HG03575 (cell line): ENCODE measurements at regions not wholly inside any gene's neighbourhood (a gene's known extent, or its start where the extent isn't known, plus 50 kb on each side); places are given as distances from the start of the nearest gene placed in this dataset.
"Not testable (repeated sequence)": the region's sequence is repeated elsewhere in the genome, so short reads cannot be mapped to it uniquely, and the experiment has no call there.

ENCODE experiments used
- ATAC-seq: cut with Tn5 transposase; IDR thresholded peaks from one replicate; pipeline ENCODE4 v1.9.1; 2021; ENCODE audit not compliant: unreplicated experiment, insufficient number of reproducible peaks, low FRiP score; ENCODE audit errors: extremely low read depth

DNA sequence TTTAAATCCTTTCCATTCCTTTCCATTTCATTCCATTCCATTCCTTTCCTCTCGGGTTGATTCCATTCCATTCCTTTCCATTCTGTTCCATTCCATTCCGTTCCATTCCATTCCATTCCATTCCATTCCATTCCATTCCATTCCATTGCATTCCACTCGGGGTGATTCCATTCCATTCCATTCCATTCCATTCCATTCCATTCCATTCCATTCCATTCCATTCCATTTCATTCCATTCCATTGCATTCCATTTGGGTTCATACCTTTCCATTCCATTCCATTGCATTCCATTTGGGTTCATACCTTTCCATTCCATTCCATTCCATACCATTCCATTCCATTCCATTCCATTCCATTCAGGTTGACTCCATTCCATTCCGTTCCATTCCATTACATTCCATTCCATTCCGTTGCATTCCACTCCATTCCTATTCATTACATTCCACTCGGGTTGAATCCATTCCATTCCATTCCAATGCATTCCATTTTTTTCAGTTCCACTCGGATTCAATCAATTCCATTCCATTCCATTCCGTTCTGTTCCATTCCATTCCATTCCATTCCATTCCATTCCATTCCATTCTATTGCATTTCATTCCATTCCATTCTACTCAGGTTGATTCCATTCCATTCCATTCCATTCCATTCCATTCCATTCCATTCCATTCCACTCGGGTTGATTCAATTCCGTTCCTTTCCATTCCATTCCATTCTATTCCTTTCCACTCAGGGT lies 164.4 kb downstream of the CWH43 start:
- ATAC-seq: not testable (repeated sequence)

GRCh38 chr4:49153011-49153410 lies 166.9 kb downstream of the CWH43 start:
- not testable (repeated sequence) for ATAC-seq

- ATAC-seq: peak; percentile 38
These were observed 168.4 kb downstream of the CWH43 start for GRCh38 chr4:49154308-49155103.

GRCh38 chr4:49155270-49155669 lies 169.2 kb downstream of the CWH43 start:
- not testable (repeated sequence) for ATAC-seq

DNA sequence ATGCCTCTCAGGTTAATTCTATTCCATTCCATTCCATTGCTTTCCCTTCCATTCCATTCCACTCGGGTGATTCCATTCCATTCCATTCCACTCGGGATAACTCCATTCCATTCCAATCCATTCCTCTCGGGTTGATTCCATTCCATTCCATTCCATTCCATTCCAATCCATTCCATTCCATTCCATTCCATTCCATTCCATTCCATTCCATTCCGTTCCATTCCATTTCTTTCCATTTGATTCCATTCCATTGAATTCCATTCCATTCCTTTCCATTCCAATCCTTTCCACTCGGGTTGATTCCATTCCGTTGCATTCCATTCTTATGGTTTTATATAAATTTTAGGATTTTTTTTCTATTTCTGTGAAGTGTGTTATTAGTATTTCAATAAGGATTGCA lies 170.2 kb downstream of the CWH43 start:
- not testable (repeated sequence) for ATAC-seq

DNA sequence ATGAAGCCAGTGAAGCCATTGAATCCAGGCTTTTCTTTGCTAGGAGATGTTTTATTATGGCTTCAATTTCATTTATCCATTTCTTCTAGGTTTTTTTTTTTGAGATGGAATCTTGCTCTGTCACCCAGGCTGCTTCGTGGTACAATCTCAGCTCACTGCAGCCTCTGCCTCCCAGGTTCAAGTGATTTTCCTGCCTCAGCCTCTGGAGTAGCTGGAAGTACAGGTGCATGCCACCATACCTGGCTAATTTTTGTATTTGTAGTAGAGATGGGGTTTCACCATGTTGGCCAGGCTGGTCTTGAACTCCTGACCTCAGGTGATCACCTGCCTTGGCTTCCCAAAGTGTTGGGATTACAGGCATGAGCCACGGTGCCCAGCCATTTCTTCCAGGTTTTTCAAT lies 171.6 kb downstream of the CWH43 start:
- not testable (repeated sequence) for ATAC-seq

DNA sequence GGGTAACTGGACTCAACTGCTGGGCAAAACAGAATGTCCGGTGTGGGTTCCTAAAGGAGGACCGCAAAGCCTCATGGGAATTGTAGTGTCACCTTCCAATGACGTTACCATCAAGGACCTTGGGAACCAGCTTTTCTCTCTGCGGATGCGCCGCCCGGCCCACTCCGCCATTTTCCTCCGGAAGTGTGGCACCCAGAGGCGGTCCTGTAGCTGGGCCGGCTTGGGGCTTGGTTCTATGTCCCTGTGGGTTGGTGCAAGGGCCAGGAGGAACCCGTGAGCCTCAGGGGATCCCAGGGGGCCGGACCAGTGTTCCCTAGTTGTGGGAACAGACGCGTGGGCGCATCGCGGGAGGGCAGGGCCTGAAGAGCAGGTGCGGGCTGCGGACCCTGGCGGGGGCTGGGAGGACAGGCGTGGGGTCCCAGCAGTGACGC lies 175.1 kb downstream of the CWH43 start:
- not testable (repeated sequence) for ATAC-seq

GRCh38 chr4:49164916-49165315 lies 178.8 kb downstream of the CWH43 start:
- not testable (repeated sequence) for ATAC-seq

DNA sequence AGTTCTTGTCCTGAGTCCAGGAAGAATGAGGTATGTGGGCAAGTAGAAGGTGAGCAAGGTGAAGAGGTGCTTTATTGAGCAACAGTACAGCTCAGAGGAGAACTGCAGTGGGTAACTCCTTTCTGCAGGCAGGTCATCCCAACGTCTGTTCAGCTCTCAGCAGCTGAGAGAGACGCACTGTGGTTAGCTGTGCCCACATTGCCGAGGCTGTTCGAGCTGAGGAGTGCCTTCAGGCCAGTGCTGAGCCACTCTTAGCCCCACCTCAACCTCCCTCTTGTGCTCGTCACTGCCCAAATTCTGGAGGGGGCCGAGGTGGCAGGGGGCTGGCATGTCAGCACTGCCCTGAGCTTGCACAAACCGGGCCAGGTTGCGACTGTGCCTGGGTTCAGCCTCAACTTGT lies 191.8 kb downstream of the CWH43 start:
- ATAC-seq: not testable (repeated sequence)

- not testable (repeated sequence) for ATAC-seq
These were observed 195.0 kb downstream of the CWH43 start for GRCh38 chr4:49181088-49181487.

GRCh38 chr4:49211396-49212194 lies 225.5 kb downstream of the CWH43 start:
- ATAC-seq: not testable (repeated sequence)

GRCh38 chr4:49213250-49213649 lies 227.2 kb downstream of the CWH43 start:
- ATAC-seq: not testable (repeated sequence)

DNA sequence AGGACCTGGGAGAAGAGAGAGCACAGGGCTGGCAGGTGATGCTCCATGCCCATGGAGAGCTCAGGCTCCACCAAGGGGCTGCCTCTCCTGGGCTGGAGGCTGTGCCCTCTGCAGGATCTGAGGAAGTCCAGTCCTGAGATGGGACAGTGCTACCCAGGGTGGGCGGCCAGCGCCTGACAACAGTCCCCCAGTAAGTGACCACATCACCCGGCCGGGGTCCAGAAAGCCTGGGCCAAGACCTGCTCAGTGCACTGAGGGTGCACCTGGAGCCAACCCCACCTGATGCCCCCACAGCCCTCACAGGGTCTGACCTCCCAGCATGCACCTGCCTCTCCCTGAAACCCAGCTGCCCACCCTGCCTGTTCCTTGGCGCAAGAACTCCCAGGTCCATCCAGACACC lies 227.7 kb downstream of the CWH43 start:
- not testable (repeated sequence) for ATAC-seq

- not testable (repeated sequence) for ATAC-seq
These were observed 228.5 kb downstream of the CWH43 start for GRCh38 chr4:49214453-49215081.

GRCh38 chr4:49215082-49215479 lies 229.0 kb downstream of the CWH43 start:
- not testable (repeated sequence) for ATAC-seq

DNA sequence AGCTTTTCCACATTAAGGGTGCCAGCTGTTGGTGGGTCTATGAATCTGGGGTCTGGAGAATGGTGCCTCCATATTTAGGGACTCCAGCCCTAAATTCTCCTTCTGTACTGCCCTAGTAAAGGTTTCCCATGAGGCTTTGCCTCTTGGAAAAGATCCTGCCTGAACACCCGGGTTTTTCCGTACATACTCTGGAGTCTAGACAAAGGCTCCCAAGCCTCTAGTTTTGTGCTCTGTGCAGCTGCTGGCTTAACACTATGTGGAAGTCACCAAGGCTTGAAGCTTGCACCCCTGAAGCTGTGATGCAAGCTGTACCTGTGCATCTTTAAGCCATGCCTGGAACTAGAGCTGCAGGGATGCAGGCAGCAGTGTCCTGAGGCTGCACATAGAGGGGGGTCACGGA lies 230.5 kb downstream of the CWH43 start:
- ATAC-seq: not testable (repeated sequence)

DNA sequence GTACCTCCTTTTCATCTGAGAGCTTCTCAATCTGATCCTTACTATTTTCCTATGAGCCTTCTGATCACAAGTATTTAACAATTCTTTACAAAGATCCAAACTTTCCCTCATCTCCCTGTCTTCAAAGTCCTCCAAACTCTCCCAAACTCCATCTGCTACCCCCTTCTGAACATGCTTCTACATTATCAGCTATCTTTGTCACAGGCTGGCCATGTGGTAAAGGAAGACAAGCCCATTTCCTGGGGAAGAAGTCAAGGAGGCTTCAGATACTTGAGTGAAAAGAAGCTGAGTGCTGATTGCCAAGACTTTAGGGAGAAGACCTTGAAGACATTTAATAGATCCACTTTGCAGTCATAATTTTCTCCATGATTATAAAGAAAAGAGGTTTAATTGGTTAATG lies 231.4 kb downstream of the CWH43 start:
- ATAC-seq: no peak

- ATAC-seq: not testable (repeated sequence)
These were observed 232.0 kb downstream of the CWH43 start for GRCh38 chr4:49218094-49218493.

DNA sequence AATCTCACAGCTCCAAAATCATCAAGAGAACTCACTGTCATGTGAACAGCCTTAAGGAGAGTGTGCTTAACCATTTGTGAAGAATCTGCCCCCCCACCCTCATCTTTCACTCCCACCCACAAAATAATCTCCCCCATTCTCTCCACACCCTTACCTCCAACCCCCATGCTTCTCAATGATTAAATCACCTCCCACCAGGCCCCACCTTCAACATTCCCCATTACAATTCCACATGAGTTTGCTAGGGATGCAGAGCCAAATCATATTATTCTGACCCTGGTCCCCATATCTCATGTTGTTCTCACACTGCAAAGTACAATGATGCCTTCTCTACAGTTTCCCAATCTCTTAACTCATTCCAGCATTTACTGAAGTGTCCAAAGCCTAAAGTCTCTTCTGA lies 232.9 kb downstream of the CWH43 start:
- ATAC-seq: not testable (repeated sequence)
